ENCODE measurements at regions not wholly inside any gene's neighbourhood (a gene's known extent, or its start where the extent isn't known, plus 50 kb on each side); places are given as distances from the start of the nearest gene placed in this dataset.

DNA sequence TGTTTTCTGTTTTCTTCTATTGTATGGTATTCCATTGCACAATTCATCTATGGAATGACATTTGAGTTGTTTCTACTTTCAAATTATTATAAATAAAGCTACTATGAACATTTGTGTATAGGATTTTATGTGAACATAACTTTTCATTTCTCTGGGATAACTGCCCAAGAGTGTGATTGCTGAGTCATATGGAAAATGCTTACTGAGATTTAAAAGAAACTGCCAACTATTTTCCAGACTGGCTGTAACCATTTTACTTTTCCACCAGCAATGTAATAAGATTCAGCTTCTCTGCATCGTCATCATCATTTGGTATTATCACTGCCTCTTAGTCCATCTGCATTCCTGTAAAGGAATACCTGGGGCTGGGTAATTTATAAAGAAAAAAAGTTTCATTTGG, 779.6 kb upstream of the PRMT6 start:
- DNase-seq, result no peak
- no peak overlapping the region for H3K4me3 ChIP-seq (ENCODE audit: low read depth, low read length)
- H3K36me3 ChIP-seq, result no peaks in the 10 kb centered on the region
- H3K9me3 ChIP-seq (ENCODE audit: severe bottlenecking), result no peaks in the 10 kb centered on the region
- TF ChIP-seq, protein P1, sequence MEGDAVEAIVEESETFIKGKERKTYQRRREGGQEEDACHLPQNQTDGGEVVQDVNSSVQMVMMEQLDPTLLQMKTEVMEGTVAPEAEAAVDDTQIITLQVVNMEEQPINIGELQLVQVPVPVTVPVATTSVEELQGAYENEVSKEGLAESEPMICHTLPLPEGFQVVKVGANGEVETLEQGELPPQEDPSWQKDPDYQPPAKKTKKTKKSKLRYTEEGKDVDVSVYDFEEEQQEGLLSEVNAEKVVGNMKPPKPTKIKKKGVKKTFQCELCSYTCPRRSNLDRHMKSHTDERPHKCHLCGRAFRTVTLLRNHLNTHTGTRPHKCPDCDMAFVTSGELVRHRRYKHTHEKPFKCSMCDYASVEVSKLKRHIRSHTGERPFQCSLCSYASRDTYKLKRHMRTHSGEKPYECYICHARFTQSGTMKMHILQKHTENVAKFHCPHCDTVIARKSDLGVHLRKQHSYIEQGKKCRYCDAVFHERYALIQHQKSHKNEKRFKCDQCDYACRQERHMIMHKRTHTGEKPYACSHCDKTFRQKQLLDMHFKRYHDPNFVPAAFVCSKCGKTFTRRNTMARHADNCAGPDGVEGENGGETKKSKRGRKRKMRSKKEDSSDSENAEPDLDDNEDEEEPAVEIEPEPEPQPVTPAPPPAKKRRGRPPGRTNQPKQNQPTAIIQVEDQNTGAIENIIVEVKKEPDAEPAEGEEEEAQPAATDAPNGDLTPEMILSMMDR (IDR thresholded peaks at IDR 0.05; ENCODE audit: low read depth, low read length), result no peak
- H3K27ac ChIP-seq, result no peak overlapping the region
- no peaks in the 10 kb centered on the region for H3K27me3 ChIP-seq (ENCODE audit: insufficient read depth, low read depth, severe bottlenecking)

DNA sequence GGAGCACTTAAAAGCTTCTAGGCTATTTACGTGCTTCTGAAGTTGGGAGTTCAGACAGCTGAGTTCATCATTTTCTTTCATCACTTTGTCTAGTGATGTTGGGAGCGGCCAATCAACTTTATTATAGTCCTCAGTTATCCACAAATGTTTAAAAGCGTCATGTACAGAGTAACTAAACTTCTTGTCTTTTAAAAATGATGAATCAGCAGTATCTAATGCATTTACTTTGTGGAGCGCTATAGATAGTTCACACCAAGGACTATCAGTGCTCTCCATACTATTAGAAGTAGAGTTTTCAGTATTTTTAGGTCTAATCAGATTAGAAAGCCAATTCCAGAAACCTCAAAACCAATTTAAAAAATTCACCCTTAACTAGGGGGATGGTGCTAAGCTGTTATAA, 778.7 kb upstream of the PRMT6 start:
- Histone ChIP-seq H3K27ac (no peak overlapping the region), H3K27me3 (ENCODE audit: insufficient read depth, low read depth, severe bottlenecking) (no peaks in the 10 kb centered on the region), H3K36me3 (no peaks in the 10 kb centered on the region), H3K4me3 (ENCODE audit: low read depth, low read length) (no peak overlapping the region), H3K9me3 (ENCODE audit: severe bottlenecking) (no peaks in the 10 kb centered on the region)
- TF ChIP-seq, protein P1 (IDR thresholded peaks at IDR 0.05; ENCODE audit: low read depth, low read length), result no peak
- DNase-seq, result no peak

DNA sequence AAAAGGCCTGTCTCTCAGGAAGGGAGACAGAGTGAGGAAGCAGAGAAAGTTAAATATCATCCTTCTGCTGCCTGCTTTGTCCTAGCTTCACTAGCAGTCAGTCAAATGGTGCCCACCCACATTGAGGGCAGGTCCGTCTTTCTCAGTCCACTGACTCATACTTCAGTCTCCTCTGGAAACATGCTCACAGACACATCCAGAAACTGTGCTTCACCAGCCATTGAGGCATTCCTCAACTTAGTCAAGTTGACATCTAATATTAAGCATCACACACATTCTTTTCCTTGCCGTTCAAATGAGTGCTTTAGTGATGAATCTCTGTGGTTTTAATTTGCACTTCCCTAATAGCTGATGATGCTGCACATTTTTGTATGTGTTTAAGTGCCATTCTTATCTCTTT, 777.8 kb upstream of the PRMT6 start:
- no peak overlapping the region for H3K4me3 ChIP-seq (ENCODE audit: low read depth, low read length)
- DNase-seq, result no peak
- no peaks in the 10 kb centered on the region for H3K27me3 ChIP-seq (ENCODE audit: insufficient read depth, low read depth, severe bottlenecking)
- no peaks in the 10 kb centered on the region for H3K9me3 ChIP-seq (ENCODE audit: severe bottlenecking)
- H3K27ac ChIP-seq, result no peak overlapping the region
- H3K36me3 ChIP-seq, result no peaks in the 10 kb centered on the region
- TF ChIP-seq, protein P1 (IDR thresholded peaks at IDR 0.05; ENCODE audit: low read depth, low read length), result no peak

DNA sequence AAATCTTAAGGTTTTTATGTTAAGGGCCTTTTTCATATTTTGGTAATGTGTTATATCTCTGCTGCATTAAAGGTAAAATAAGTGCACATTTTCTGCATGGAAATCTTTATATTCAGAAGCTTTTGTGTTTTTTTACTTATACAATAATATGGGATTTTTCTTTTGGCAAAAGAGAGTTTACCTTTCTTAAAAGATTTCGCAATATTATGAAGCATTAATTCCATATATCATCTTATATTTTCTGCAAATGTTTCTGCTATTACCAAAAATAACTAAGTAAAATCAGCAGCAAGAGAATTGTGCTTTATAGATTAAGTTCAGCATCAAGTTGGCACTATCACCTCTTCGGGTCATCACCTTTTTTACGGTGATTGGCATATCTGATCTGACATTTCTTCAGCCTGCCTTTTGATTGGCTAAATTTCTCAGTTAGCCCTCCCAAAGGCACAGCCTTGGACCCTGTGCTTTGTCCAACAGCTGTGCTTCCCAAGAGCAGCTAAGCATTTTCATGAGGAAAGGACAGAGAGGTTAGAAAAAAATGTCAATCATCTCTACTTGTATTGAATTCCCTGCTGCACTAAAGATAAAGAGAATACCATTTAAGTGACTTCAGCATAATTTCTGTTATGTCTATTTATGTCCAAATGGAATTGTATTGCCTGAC, 767.1 kb upstream of the PRMT6 start:
- Histone ChIP-seq H3K9me3 (ENCODE audit: severe bottlenecking) (no peaks in the 10 kb centered on the region), H3K27me3 (ENCODE audit: insufficient read depth, low read depth, severe bottlenecking) (no peaks in the 10 kb centered on the region), H3K36me3 (no peaks in the 10 kb centered on the region), H3K27ac (no peak overlapping the region), H3K4me3 (ENCODE audit: low read depth, low read length) (no peak overlapping the region)
- TF ChIP-seq, protein P1 (IDR thresholded peaks at IDR 0.05; ENCODE audit: low read depth, low read length), result no peak
- no peak for DNase-seq

DNA sequence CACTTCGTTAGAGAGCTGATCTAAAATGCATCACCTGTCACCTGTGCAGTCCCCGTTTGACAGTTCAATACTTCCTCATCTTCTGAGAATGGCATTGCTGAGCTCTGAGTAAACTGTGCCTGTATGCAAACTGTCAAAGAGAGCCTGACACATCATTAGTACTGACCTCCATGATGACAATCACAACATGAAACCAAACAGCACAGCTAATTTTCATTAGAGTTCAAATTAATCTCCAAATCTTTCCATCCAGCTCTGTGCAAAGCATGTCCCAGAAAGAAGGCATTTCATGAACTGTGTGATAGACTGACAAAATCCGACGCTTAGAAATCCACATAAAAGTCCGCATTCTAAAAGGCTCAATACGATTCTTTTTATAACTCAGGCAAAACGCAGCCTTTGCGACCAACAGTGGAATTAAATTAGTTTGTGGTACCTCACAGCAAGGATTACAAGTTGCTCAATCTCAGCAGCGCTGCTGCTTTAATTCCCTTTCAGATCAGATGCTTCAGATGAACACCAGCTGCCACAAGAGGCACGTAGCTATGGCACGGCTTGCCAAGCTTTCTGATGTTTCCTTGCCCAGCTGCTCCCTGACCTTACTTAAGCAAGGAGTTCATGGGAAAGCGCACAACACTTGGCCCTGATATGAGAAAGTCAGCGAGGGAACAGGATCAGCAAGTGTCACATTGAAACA, 765.5 kb upstream of the PRMT6 start:
- no peaks in the 10 kb centered on the region for H3K9me3 ChIP-seq (ENCODE audit: severe bottlenecking)
- peak; percentile 20 for DNase-seq
- TF ChIP-seq, protein P1 (IDR thresholded peaks at IDR 0.05; ENCODE audit: low read depth, low read length), result no peak
- H3K4me3 ChIP-seq (ENCODE audit: low read depth, low read length), result no peak overlapping the region
- no peaks in the 10 kb centered on the region for H3K36me3 ChIP-seq
- H3K27me3 ChIP-seq (ENCODE audit: insufficient read depth, low read depth, severe bottlenecking), result no peaks in the 10 kb centered on the region
- H3K27ac ChIP-seq, result no peak overlapping the region

All from WERI-Rb-1 (cell line).